Loucy (cell line): ENCODE measurements at regions not wholly inside any gene's neighbourhood (a gene's known extent, or its start where the extent isn't known, plus 50 kb on each side); places are given as distances from the start of the nearest gene placed in this dataset.

ENCODE experiments used
- H2AFZ ChIP-seq: fragments of 200-600 bp; sonication (generic); 2 replicates; pipeline ENCODE4 v1.6.0; 2016; ENCODE audit warnings: antibody characterized with exemption, mild to moderate bottlenecking, low read length, moderate library complexity
- H3F3A ChIP-seq: fragments of 200-600 bp; 2 replicates; pipeline ENCODE4 v1.6.0; 2016; ENCODE audit warnings: antibody characterized with exemption, low read depth, mild to moderate bottlenecking
- H3K27me3 ChIP-seq: fragments of 200-600 bp; sonication (generic); 2 replicates; pipeline ENCODE4 v1.6.1; 2014; ENCODE audit warnings: low read length, mild to moderate bottlenecking; ENCODE audit not compliant: insufficient read depth, poor library complexity, severe bottlenecking
- H3K36me3 ChIP-seq: fragments of 200-600 bp; sonication (generic); 2 replicates; pipeline ENCODE4 v1.6.1; 2016; ENCODE audit warnings: low read length; ENCODE audit not compliant: insufficient read depth
- H3K4me1 ChIP-seq: fragments of 200-600 bp; sonication (generic); 2 replicates; pipeline ENCODE4 v1.5.1; 2014; ENCODE audit warnings: low read length, mild to moderate bottlenecking; ENCODE audit not compliant: insufficient read depth, poor library complexity, severe bottlenecking
- H3K4me2 ChIP-seq: fragments of 200-600 bp; sonication (generic); 2 replicates; pipeline ENCODE4 v1.6.0; 2014; ENCODE audit warnings: antibody characterized with exemption, low read length, low read depth, mild to moderate bottlenecking; ENCODE audit not compliant: poor library complexity, severe bottlenecking
- H3K4me3 ChIP-seq: fragments of 200-600 bp; sonication (generic); 2 replicates; pipeline ENCODE4 v1.5.1; 2014; ENCODE audit warnings: low read length, mild to moderate bottlenecking, mixed read lengths; ENCODE audit not compliant: poor library complexity, severe bottlenecking
- H3K79me2 ChIP-seq: fragments of 200-600 bp; sonication (generic); 2 replicates; pipeline ENCODE4 v1.6.1; 2014; ENCODE audit warnings: low read length; ENCODE audit not compliant: insufficient read depth
- H3K9ac ChIP-seq: fragments of 200-600 bp; sonication (generic); 2 replicates; pipeline ENCODE4 v1.6.0; 2014; ENCODE audit warnings: mild to moderate bottlenecking, low read depth, low read length, moderate library complexity; ENCODE audit not compliant: poor library complexity, severe bottlenecking
- H3K9me2 ChIP-seq: fragments of 200-600 bp; sonication (generic); replicated peaks from 2 replicates; pipeline ENCODE4 v1.6.1; 2016; ENCODE audit warnings: low read depth, low read length, mixed read lengths
- H3K9me3 ChIP-seq: fragments of 200-600 bp; sonication (generic); 2 replicates; pipeline ENCODE4 v1.6.1; 2014; ENCODE audit warnings: mild to moderate bottlenecking, antibody characterized with exemption, low read length, low read depth; ENCODE audit not compliant: insufficient read depth
- H4K20me1 ChIP-seq: fragments of 200-600 bp; sonication (generic); 2 replicates; pipeline ENCODE4 v1.6.0; 2014; ENCODE audit warnings: antibody characterized with exemption, low read length, mild to moderate bottlenecking; ENCODE audit not compliant: insufficient read depth, poor library complexity, severe bottlenecking
- EZH2phosphoT487 ChIP-seq: fragments of 200-600 bp; IDR thresholded peaks from 2 replicates; pipeline ENCODE4 v1.6.1; 2018; ENCODE audit warnings: antibody characterized with exemption, mild to moderate bottlenecking, moderate library complexity, borderline replicate concordance
- TF ChIP-seq, protein P1 (sequence below): fragments of 200-600 bp; sonication (generic); conservative IDR thresholded peaks from 2 replicates; pipeline ENCODE4 v1.5.1; 2014; ENCODE audit warnings: mild to moderate bottlenecking, antibody characterized with exemption, low read length

DNA sequence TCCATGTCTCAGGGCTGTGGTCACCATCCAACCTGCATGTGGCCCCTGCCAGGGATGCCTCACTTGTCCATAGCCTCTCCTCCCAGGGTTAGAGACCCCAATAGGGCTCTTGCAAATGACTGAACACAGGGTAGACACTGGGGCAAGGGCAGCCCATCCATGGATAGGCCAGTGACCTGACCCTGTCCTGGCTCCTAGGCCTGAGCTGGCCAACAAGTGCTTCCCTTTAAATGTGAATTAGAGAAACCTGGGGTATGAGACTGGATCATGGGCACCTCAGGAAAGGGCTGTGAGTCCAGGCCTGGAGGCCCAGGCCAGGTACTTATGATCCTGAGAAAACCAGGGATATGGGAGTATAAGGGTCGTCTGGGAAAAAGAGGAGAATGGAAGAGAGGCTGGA is 64.5 kb downstream of the COPS8 start:
- H3K36me3 ChIP-seq, result no peaks in the 10 kb centered on the region
- TF ChIP-seq EZH2phosphoT487, result no peak
- TF ChIP-seq, protein P1, sequence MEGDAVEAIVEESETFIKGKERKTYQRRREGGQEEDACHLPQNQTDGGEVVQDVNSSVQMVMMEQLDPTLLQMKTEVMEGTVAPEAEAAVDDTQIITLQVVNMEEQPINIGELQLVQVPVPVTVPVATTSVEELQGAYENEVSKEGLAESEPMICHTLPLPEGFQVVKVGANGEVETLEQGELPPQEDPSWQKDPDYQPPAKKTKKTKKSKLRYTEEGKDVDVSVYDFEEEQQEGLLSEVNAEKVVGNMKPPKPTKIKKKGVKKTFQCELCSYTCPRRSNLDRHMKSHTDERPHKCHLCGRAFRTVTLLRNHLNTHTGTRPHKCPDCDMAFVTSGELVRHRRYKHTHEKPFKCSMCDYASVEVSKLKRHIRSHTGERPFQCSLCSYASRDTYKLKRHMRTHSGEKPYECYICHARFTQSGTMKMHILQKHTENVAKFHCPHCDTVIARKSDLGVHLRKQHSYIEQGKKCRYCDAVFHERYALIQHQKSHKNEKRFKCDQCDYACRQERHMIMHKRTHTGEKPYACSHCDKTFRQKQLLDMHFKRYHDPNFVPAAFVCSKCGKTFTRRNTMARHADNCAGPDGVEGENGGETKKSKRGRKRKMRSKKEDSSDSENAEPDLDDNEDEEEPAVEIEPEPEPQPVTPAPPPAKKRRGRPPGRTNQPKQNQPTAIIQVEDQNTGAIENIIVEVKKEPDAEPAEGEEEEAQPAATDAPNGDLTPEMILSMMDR, result no peak
- H3K9me3 ChIP-seq, result peaks cover 15% of the 10 kb centered on the region; the same call in 1 of the 2 replicates
- H3K9ac ChIP-seq, result no peak overlapping the region
- no peaks in the 10 kb centered on the region for H3F3A ChIP-seq
- H3K4me2 ChIP-seq, result no peak overlapping the region
- no peak overlapping the region for H2AFZ ChIP-seq
- no peak overlapping the region for H3K4me3 ChIP-seq
- peaks cover 2% of the 10 kb centered on the region for H3K4me1 ChIP-seq
- no peaks in the 10 kb centered on the region for H4K20me1 ChIP-seq
- H3K27me3 ChIP-seq, result no peaks in the 10 kb centered on the region
- no peaks in the 10 kb centered on the region for H3K79me2 ChIP-seq
- no peaks in the 10 kb centered on the region for H3K9me2 ChIP-seq

DNA sequence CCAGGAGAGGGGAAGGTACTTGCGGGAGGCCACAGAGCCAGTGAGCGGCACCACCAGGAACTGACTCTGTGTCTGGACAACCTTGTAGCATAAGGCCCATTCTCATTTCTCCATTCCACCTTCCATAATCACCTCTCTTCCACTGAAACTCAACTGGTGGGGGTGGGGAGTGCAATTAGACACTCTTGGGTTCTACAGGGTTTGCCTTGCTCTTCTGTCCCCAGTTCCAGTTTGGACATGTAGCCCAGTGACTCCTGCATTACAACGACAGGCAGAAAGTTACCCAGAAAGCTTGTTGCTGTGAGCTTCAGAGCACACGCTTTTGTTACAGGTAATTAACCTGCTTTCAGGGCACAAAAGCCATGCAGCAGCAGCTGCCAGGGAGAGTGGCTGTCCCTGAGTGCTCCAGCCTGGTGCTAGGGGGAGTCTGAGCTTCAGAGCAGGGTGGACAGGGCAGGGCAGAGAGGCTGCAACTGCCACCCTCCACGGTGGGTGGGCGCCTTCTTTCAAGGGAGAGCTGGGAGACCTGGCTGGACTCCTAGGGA is 65.2 kb downstream of the COPS8 start:
- Histone ChIP-seq H3K27me3 (no peaks in the 10 kb centered on the region), H3K79me2 (no peaks in the 10 kb centered on the region), H2AFZ (no peak overlapping the region), H4K20me1 (no peaks in the 10 kb centered on the region), H3K4me3 (no peak overlapping the region), H3K9me3 (peaks cover 12% of the 10 kb centered on the region; the same call in 1 of the 2 replicates), H3K9me2 (no peaks in the 10 kb centered on the region), H3K9ac (no peak overlapping the region), H3F3A (no peaks in the 10 kb centered on the region), H3K36me3 (no peaks in the 10 kb centered on the region), H3K4me1 (peaks cover 9% of the 10 kb centered on the region), H3K4me2 (no peak overlapping the region)
- TF ChIP-seq, protein P1, result no peak
- TF ChIP-seq EZH2phosphoT487, result no peak

DNA sequence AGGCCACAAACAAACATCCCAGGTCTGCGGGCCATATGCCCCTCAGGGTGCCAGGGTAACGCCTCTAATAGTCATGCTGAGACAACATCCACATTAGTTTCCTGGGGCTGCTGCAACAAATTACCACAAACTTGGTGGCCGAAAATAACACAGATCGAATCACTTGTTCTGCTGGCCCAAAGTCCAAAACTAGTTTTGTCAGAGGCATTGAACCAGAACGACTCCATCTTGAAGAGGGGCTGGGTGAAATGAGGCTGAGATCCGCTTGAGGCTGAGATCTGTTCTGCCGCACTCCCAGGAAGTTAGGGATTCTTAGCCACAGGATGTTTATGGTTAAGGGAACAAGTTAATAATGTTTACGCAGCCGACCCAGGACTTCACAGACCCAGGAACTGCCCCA is 66.7 kb downstream of the COPS8 start:
- Histone ChIP-seq H3F3A (no peaks in the 10 kb centered on the region), H3K4me1 (peaks cover 9% of the 10 kb centered on the region), H3K36me3 (no peaks in the 10 kb centered on the region), H3K4me3 (no peak overlapping the region), H3K9me2 (no peaks in the 10 kb centered on the region), H3K27me3 (no peaks in the 10 kb centered on the region), H3K9me3 (peaks cover 6% of the 10 kb centered on the region; the same call in 1 of the 2 replicates), H3K9ac (no peak overlapping the region), H4K20me1 (no peaks in the 10 kb centered on the region), H3K4me2 (no peak overlapping the region), H2AFZ (no peak overlapping the region), H3K79me2 (no peaks in the 10 kb centered on the region)
- no peak for TF ChIP-seq EZH2phosphoT487
- TF ChIP-seq, protein P1, result no peak
